Activated T-cell treated with anti-CD3 and anti-CD28 coated beads, Interleukin-2, amount 50 U/mL, for 24 hours (primary cell): ENCODE measurements at regions not wholly inside any gene's neighbourhood (a gene's known extent, or its start where the extent isn't known, plus 50 kb on each side); places are given as distances from the start of the nearest gene placed in this dataset.

ENCODE experiments used
- DNase-seq: peaks from one replicate; pipeline ENCODE4 v3.0.0-alpha.2; 2020
- H3K27ac Mint-ChIP-seq: 2 replicates; pipeline ENCODE4 v1.8.0; 2020; ENCODE audit warnings: mild to moderate bottlenecking, mixed read lengths
- H3K27me3 Mint-ChIP-seq: 2 replicates; pipeline ENCODE4 v1.8.0; 2020; ENCODE audit warnings: mixed read lengths
- H3K36me3 Mint-ChIP-seq: 2 replicates; pipeline ENCODE4 v1.8.0; 2020; ENCODE audit warnings: low read depth, mixed read lengths
- H3K4me1 Mint-ChIP-seq: 2 replicates; pipeline ENCODE4 v1.8.0; 2020; ENCODE audit warnings: low read depth, mixed read lengths
- H3K4me3 Mint-ChIP-seq: 2 replicates; pipeline ENCODE4 v1.8.0; 2020; ENCODE audit warnings: mild to moderate bottlenecking, moderate library complexity, mixed read lengths
- H3K9me3 Mint-ChIP-seq: 2 replicates; pipeline ENCODE4 v1.8.0; 2020; ENCODE audit warnings: mixed read lengths

DNA sequence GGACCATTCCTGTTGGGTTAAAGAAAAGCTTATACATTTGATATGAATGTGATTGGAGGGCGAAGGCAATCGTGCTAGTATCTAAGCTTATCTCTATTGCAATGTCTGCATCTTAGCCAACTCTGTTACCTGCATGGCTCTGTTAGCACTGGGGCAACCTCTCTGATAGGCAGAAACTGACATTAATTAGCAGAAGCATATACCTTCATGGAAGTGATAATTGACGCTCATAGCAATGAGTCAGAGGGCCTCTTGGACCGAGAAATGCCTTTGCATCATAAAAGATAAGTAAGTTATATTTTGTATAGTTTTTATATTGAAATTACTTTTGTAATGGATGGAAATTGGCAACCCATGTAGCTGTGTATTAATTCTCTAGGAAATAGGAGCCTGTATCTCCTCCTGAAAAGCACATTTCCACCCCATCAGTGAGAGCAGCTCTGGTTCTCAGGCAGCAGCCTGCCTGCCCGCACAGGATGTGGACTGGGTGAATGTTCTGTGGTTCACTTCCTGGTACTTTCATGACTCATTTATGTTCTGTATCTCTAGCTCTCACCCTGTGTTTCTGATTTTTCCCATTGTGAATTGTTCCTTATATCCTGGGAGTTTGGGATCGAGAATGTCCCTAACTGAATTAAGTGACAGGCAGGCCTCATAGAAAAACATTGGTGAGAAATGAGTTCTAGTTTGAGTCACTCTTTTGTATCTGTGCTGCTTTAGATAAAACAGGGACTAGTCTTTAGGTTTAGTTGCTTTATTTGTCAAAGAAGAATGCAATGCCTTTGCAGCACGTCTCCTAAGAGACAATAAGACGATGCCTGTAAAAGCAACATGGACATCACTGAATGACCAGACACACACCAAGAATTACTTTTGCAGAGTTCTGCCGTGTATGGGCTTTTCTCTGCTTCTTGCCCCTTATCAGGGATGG is 344.9 kb downstream of the DCDC2C start:
- DNase-seq: no peak
- Mint-ChIP-seq H3K36me3 (no peaks in the 10 kb centered on the region), H3K27ac (no peak overlapping the region), H3K27me3 (no peaks in the 10 kb centered on the region), H3K9me3 (peaks cover 3% of the 10 kb centered on the region), H3K4me3 (no peak overlapping the region), H3K4me1 (peaks cover 9% of the 10 kb centered on the region)

GRCh38 chr2:4049463-4049862 is 346.1 kb downstream of the DCDC2C start:
- no peak overlapping the region for H3K27ac Mint-ChIP-seq
- H3K4me3 Mint-ChIP-seq: no peak overlapping the region
- H3K4me1 Mint-ChIP-seq: peaks cover 9% of the 10 kb centered on the region
- H3K27me3 Mint-ChIP-seq: no peaks in the 10 kb centered on the region
- H3K36me3 Mint-ChIP-seq: no peaks in the 10 kb centered on the region
- no peak for DNase-seq
- H3K9me3 Mint-ChIP-seq: peaks cover 3% of the 10 kb centered on the region

- H3K9me3 Mint-ChIP-seq: peaks cover 3% of the 10 kb centered on the region
- H3K27me3 Mint-ChIP-seq: no peaks in the 10 kb centered on the region
- H3K4me3 Mint-ChIP-seq: no peak overlapping the region
- peaks cover under 1% of the 10 kb centered on the region for H3K4me1 Mint-ChIP-seq
- DNase-seq: no peak
- no peak overlapping the region for H3K27ac Mint-ChIP-seq
- H3K36me3 Mint-ChIP-seq: no peaks in the 10 kb centered on the region
Observed at GRCh38 chr2:4053769-4054493, 350.6 kb downstream of the DCDC2C start.

- Mint-ChIP-seq H3K27me3 (no peaks in the 10 kb centered on the region), H3K9me3 (no peaks in the 10 kb centered on the region), H3K4me3 (no peak overlapping the region), H3K27ac (no peak overlapping the region), H3K36me3 (no peaks in the 10 kb centered on the region), H3K4me1 (no peaks in the 10 kb centered on the region)
- DNase-seq: no peak
Observed at GRCh38 chr2:4066217-4066616, 362.8 kb downstream of the DCDC2C start.

GRCh38 chr2:4073026-4073569 is 369.7 kb downstream of the DCDC2C start:
- Mint-ChIP-seq H3K4me1 (no peaks in the 10 kb centered on the region), H3K9me3 (peaks cover 2% of the 10 kb centered on the region), H3K36me3 (no peaks in the 10 kb centered on the region), H3K27ac (no peak overlapping the region), H3K27me3 (no peaks in the 10 kb centered on the region), H3K4me3 (no peak overlapping the region)
- no peak for DNase-seq

DNA sequence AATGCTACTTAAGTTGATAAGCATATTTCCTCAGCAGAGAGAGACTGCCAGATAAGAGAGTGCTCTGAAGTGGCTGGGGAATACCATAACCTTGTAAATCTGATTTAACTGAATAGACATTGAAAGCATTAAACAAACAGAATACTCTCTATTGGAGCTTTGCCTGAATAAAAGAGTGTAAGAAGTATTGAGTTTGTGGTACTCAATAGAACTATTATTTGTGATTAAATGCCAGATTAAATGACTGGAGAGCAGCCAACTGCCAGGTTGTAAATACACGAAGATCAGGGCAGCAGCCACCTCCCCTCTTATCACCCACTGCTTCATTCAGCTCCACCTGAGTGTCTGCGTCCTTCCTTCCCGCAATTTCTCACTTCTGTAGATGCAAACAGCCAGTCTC is 373.6 kb downstream of the DCDC2C start:
- Mint-ChIP-seq H3K9me3 (peaks cover 5% of the 10 kb centered on the region), H3K4me1 (no peaks in the 10 kb centered on the region), H3K27me3 (no peaks in the 10 kb centered on the region), H3K27ac (no peak overlapping the region), H3K36me3 (no peaks in the 10 kb centered on the region), H3K4me3 (no peak overlapping the region)
- no peak for DNase-seq

DNA sequence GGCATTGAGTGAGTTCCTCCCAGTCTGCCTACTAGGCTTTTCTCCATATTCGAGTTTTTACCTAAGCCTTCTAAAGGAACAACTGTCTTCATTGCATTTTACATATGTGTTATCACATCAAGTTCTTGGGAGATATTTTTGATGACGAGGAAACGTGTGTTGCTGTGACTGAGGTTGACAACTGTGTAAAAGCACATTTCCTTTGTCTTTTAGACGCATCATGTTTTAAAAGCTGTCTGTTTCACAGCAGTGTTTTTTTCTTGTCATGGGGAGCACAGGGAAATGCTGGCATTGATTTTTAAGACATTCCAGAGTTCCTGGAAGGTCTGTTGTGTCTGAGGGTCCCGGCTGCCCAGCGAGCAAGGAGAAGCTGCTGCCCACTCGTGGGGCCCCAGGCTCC is 381.8 kb downstream of the DCDC2C start:
- H3K36me3 Mint-ChIP-seq: no peaks in the 10 kb centered on the region
- H3K9me3 Mint-ChIP-seq: peaks cover 14% of the 10 kb centered on the region
- no peak for DNase-seq
- no peak overlapping the region for H3K4me3 Mint-ChIP-seq
- no peaks in the 10 kb centered on the region for H3K27me3 Mint-ChIP-seq
- H3K4me1 Mint-ChIP-seq: no peaks in the 10 kb centered on the region
- H3K27ac Mint-ChIP-seq: no peak overlapping the region

DNA sequence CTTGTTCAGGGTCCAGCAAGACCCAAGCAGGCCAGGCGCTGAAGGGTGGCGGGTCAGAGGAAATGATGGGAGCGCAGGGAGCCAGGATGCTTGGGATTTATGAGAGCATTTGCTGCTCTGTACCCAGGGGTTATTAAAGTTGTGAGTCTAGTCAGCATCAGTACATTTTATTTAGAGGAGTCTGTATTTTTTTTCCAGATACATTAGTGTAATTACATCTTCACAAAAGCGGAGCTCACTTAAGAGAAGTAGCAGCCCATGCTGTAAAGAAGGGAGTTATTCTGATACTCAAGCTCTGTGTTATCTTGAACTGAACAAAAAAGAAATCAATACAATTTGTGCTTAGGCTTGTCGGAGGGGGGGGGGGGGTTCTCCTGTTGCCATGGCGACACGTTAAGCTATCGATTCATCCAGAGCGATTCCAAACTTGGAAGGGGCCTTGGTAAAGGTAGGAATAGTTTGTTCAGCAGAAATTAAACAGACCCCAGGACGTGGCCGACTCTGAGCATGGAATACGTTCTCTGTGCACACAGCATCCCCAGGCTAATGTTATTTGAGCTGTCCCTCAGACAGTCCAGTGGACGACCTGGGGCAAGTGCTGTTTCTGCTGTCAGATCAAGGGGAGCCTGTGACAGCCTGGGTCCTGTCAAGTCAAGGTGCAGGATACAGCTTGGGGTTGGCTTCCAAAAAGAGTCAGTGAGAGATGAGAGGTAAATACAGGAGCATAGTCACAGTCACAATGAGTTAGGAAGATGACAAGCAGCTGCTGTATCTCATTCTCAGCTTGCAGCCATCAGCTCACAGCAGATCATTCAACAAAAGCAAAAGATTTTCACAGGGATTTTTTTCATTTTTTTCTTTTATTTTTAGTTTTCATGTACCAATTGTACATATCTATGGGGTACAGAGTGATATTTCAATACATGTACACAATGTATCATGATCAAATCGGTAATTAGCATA is 387.6 kb downstream of the DCDC2C start:
- no peaks in the 10 kb centered on the region for H3K36me3 Mint-ChIP-seq
- H3K4me1 Mint-ChIP-seq: no peaks in the 10 kb centered on the region
- DNase-seq: no peak
- H3K9me3 Mint-ChIP-seq: peaks cover 3% of the 10 kb centered on the region
- no peaks in the 10 kb centered on the region for H3K27me3 Mint-ChIP-seq
- no peak overlapping the region for H3K27ac Mint-ChIP-seq
- H3K4me3 Mint-ChIP-seq: no peak overlapping the region

DNA sequence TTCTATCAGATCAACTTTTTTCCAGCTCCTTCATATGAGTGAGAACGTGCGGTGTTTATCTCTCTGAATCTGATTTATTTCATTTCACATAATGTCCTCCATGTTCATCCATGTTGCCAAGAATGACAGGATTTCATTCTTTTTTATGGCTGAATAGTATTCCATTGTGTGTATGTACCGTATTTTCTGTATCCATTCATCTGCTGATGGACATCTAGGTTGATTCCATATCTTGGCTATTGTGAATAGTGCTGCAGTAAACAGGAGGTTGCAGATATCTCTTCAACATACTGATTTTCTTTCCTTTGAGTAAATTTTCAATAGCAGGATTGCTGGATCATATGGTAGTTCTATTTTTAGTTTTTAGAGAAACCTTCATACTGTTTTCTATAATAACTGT is 388.5 kb downstream of the DCDC2C start:
- H3K36me3 Mint-ChIP-seq: no peaks in the 10 kb centered on the region
- no peak for DNase-seq
- H3K9me3 Mint-ChIP-seq: peaks cover 3% of the 10 kb centered on the region
- H3K4me3 Mint-ChIP-seq: no peak overlapping the region
- no peak overlapping the region for H3K27ac Mint-ChIP-seq
- H3K4me1 Mint-ChIP-seq: no peaks in the 10 kb centered on the region
- no peaks in the 10 kb centered on the region for H3K27me3 Mint-ChIP-seq

DNA sequence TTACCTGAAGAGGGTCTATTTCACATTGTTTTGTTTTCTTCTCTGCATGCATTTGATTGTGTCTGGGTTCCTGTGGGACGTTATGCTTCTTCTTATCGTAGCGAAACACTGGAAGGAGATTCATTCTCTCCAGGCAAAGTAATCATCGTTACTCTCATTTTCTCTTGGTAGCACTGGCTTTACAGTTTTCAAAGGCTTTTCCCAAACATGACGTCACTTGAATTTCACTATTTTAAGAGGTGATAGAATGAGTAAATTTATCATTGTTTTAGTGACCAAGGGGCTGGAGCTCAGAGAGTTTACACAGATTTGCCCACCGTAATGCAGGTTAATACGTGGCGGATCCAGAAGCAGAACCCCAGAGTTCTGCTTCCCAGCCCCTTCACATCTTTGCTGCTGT is 391.4 kb downstream of the DCDC2C start:
- Mint-ChIP-seq H3K9me3 (peaks cover 2% of the 10 kb centered on the region), H3K27me3 (no peaks in the 10 kb centered on the region), H3K36me3 (no peaks in the 10 kb centered on the region), H3K4me1 (no peaks in the 10 kb centered on the region), H3K4me3 (no peak overlapping the region), H3K27ac (no peak overlapping the region)
- no peak for DNase-seq

- Mint-ChIP-seq H3K36me3 (no peaks in the 10 kb centered on the region), H3K9me3 (peaks cover 2% of the 10 kb centered on the region), H3K4me3 (no peak overlapping the region), H3K4me1 (no peaks in the 10 kb centered on the region), H3K27ac (no peak overlapping the region), H3K27me3 (no peaks in the 10 kb centered on the region)
- DNase-seq: no peak
Observed at GRCh38 chr2:4096978-4097766, 393.8 kb downstream of the DCDC2C start.

DNA sequence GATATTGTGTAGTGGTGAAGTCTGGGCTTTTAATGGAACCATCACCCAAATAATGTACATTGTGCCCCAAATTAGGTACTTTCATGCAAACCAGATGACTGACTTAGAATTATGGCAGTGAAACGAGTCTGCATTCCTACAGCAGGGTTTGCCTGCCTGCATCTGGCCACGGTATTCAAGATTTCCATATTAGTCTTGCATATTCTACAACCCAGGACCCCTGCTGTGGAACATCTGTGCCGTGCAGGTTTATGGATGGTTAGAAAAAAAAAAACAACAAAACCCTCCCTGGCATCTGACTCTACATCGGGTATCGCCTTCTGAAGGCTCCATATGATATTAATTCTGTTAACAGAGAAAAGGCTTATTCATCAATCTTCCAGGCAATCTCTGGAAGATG is 394.8 kb downstream of the DCDC2C start:
- no peaks in the 10 kb centered on the region for H3K36me3 Mint-ChIP-seq
- peaks cover 2% of the 10 kb centered on the region for H3K9me3 Mint-ChIP-seq
- DNase-seq: no peak
- no peaks in the 10 kb centered on the region for H3K27me3 Mint-ChIP-seq
- no peaks in the 10 kb centered on the region for H3K4me1 Mint-ChIP-seq
- no peak overlapping the region for H3K27ac Mint-ChIP-seq
- no peak overlapping the region for H3K4me3 Mint-ChIP-seq

GRCh38 chr2:4101936-4102335 is 398.6 kb downstream of the DCDC2C start:
- no peak overlapping the region for H3K4me3 Mint-ChIP-seq
- H3K27ac Mint-ChIP-seq: no peak overlapping the region
- H3K27me3 Mint-ChIP-seq: no peaks in the 10 kb centered on the region
- no peaks in the 10 kb centered on the region for H3K4me1 Mint-ChIP-seq
- H3K9me3 Mint-ChIP-seq: peaks cover 2% of the 10 kb centered on the region
- no peaks in the 10 kb centered on the region for H3K36me3 Mint-ChIP-seq
- DNase-seq: no peak
